SK-N-SH (cell line): ENCODE measurements at regions not wholly inside any gene's neighbourhood (a gene's known extent, or its start where the extent isn't known, plus 50 kb on each side); places are given as distances from the start of the nearest gene placed in this dataset.

Source experiments
- CTCF ChIA-PET: fragments of 300-600, 350-600 bp; formaldehyde crosslinking; extraction: SDS; loops from one replicate; lab custom pipeline; 2021; lab: Yijun Ruan, JAX
- POLR2A ChIA-PET: fragments of 350-600 bp; sonication (Branson Sonifier 250); formaldehyde crosslinking; extraction: SDS; loops from one replicate; lab custom pipeline; 2020; ENCODE audit warnings: antibody characterized with exemption, inconsistent platforms; lab: Yijun Ruan, JAX
- DNase-seq: peaks from one replicate; pipeline ENCODE4 v3.0.0; 2012
- H2AFZ ChIP-seq: fragments of 200-600 bp; sonication (generic); 2 replicates; pipeline ENCODE4 v1.8.1; 2016; ENCODE audit warnings: antibody characterized with exemption, mild to moderate bottlenecking, low read depth
- H3F3A ChIP-seq: fragments of 200-600 bp; sonication (generic); replicated peaks from 2 replicates; pipeline ENCODE3; 2016; ENCODE audit warnings: antibody characterized with exemption, mild to moderate bottlenecking; ENCODE audit not compliant: insufficient read depth
- H3K27ac ChIP-seq, 2 experiments: fragments of 200-500 bp in 1 of 2; fragments of 200-600 bp in 1 of 2; sonication (Bioruptor generic) in 1 of 2; sonication (generic), shearing (Covaris generic) in 1 of 2; 2 replicates each; pipeline versions ENCODE4 v1.5.1 to v1.6.1; 2014 to 2016; ENCODE audit warnings: low read depth in 2 of 2, inconsistent platforms in 1 of 2, low read length in 1 of 2, mild to moderate bottlenecking in 1 of 2, mixed read lengths in 1 of 2
- H3K27me3 ChIP-seq: fragments of 200-600 bp; sonication (generic), shearing (Covaris generic); 2 replicates; pipeline ENCODE4 v1.6.1; 2016; ENCODE audit warnings: mixed run types; ENCODE audit not compliant: insufficient read depth
- H3K36me3 ChIP-seq, 2 experiments: fragments of 200-500 bp in 1 of 2; fragments of 200-600 bp in 1 of 2; sonication (Bioruptor generic) in 1 of 2; sonication (generic) in 1 of 2; replicated peaks in 1 of 2; 2 replicates each; pipeline versions ENCODE3 to v1.5.1; 2014 to 2016; ENCODE audit warnings: low read length in 1 of 2, mild to moderate bottlenecking in 1 of 2; ENCODE audit not compliant: insufficient read depth in 2 of 2, control insufficient read depth in 1 of 2
- H3K4me1 ChIP-seq, 2 experiments: fragments of 200-500 bp in 1 of 2; fragments of 200-600 bp in 1 of 2; sonication (Bioruptor generic) in 1 of 2; sonication (generic), shearing (Covaris generic) in 1 of 2; 2 replicates each; pipeline versions ENCODE4 v1.5.1 to v1.6.1; 2014 to 2016; ENCODE audit warnings: low read depth in 1 of 2, low read length in 1 of 2, mixed run types in 1 of 2; ENCODE audit not compliant: insufficient read depth in 2 of 2, control insufficient read depth in 1 of 2
- H3K4me2 ChIP-seq: fragments of 200-600 bp; sonication (generic), shearing (Covaris generic); 2 replicates; pipeline ENCODE4 v1.6.1; 2017; ENCODE audit warnings: mixed run types
- H3K4me3 ChIP-seq, 2 experiments: fragments of 200-500 bp in 1 of 2; fragments of 200-600 bp in 1 of 2; sonication (Bioruptor generic) in 1 of 2; sonication (generic), shearing (Covaris generic) in 1 of 2; 2 replicates each; pipeline versions ENCODE4 v1.5.1 to v1.8.1; 2014 to 2016; ENCODE audit warnings: low read depth in 2 of 2, inconsistent platforms in 1 of 2, low read length in 1 of 2, mild to moderate bottlenecking in 1 of 2, mixed read lengths in 1 of 2, moderate library complexity in 1 of 2
- H3K79me2 ChIP-seq: fragments of 200-600 bp; sonication (generic); 2 replicates; pipeline ENCODE4 v1.8.1; 2017; ENCODE audit warnings: mild to moderate bottlenecking; ENCODE audit not compliant: insufficient read depth
- H3K9ac ChIP-seq: fragments of 200-600 bp; sonication (generic); 2 replicates; pipeline ENCODE4 v1.6.1; 2017; ENCODE audit warnings: mixed run types
- H3K9me2 ChIP-seq: fragments of 200-600 bp; sonication (generic); 2 replicates; pipeline ENCODE4 v1.6.1; 2017; ENCODE audit warnings: mixed run types
- H3K9me3 ChIP-seq: fragments of 200-600 bp; sonication (generic); 2 replicates; pipeline ENCODE4 v1.6.1; 2017; ENCODE audit warnings: mixed run types, mild to moderate bottlenecking, moderate library complexity
- H4K20me1 ChIP-seq: fragments of 200-600 bp; sonication (generic); 2 replicates; pipeline ENCODE4 v1.6.1; 2017; ENCODE audit warnings: mild to moderate bottlenecking, mixed run types; ENCODE audit not compliant: insufficient read depth
- EP300 ChIP-seq, 2 experiments: IDR thresholded peaks; 2 replicates each; pipeline versions ENCODE4 v1.4.0 to v1.6.1; 2012; ENCODE audit warnings: borderline replicate concordance in 1 of 2, low read depth in 1 of 2, low read length in 1 of 2
- FOSL2 ChIP-seq: IDR thresholded peaks from 2 replicates; pipeline ENCODE4 v1.4.0; 2012; ENCODE audit warnings: low read depth, mild to moderate bottlenecking, moderate library complexity, borderline replicate concordance
- FOXJ3 ChIP-seq: sonication (generic); formaldehyde crosslinking; IDR thresholded peaks from 2 replicates; pipeline ENCODE4 v1.5.1; 2020; ENCODE audit warnings: mild to moderate bottlenecking, missing genetic modification reagents
- FOXM1 ChIP-seq: IDR thresholded peaks from 2 replicates; pipeline ENCODE4 v1.4.0; 2012; ENCODE audit warnings: low read depth, mild to moderate bottlenecking
- GATA2 ChIP-seq: sonication (generic); formaldehyde crosslinking; IDR thresholded peaks from 2 replicates; pipeline ENCODE4 v1.5.0; 2020; ENCODE audit warnings: mild to moderate bottlenecking, missing genetic modification reagents
- MAX ChIP-seq: IDR thresholded peaks from 2 replicates; pipeline ENCODE4 v1.4.0; 2012; ENCODE audit warnings: low read depth
- MEF2A ChIP-seq: IDR thresholded peaks from 2 replicates; pipeline ENCODE4 v1.4.0; 2012; ENCODE audit warnings: low read depth, borderline replicate concordance
- MXI1 ChIP-seq: IDR thresholded peaks from 2 replicates; pipeline ENCODE4 v1.6.1; 2012; ENCODE audit warnings: mild to moderate bottlenecking, low read depth, low read length, improper control_type of control experiment
- NFIC ChIP-seq: IDR thresholded peaks from 2 replicates; pipeline ENCODE4 v1.4.0; 2012; ENCODE audit warnings: borderline replicate concordance
- NRF1 ChIP-seq: IDR thresholded peaks from 2 replicates; pipeline ENCODE4 v1.6.1; 2012; ENCODE audit warnings: low read depth, mild to moderate bottlenecking, low read length
- RCOR1 ChIP-seq: fragments of 150-350 bp; IDR thresholded peaks from 2 replicates; pipeline ENCODE4 v1.6.1; 2017; ENCODE audit warnings: antibody characterized with exemption, low read length
- REST ChIP-seq: IDR thresholded peaks from 2 replicates; pipeline ENCODE4 v1.6.1; 2012; ENCODE audit warnings: mild to moderate bottlenecking, low read depth, low read length, moderate library complexity
- SMC3 ChIP-seq: IDR thresholded peaks from 2 replicates; pipeline ENCODE4 v1.6.1; 2012; ENCODE audit warnings: low read depth, low read length, improper control_type of control experiment
- ZBTB33 ChIP-seq: IDR thresholded peaks from 2 replicates; pipeline ENCODE4 v1.4.0; 2012; ENCODE audit warnings: low read depth, borderline replicate concordance
- WGBS: methylation state at CpG from one replicate; pipeline ENCODE4 v1.1.6; 2017; ENCODE audit warnings: low lambda C conversion rate; 5-methylcytosine and 5-hydroxymethylcytosine counted together

GRCh38 chr7:41809116-41809515 is 106.2 kb upstream of the INHBA start (continued):
- TF ChIP-seq SMC3, result no peak

- H3K9me3 ChIP-seq, result no peaks in the 10 kb centered on the region
- H3F3A ChIP-seq, result peaks cover 4% of the 10 kb centered on the region
- no peak overlapping the region for H2AFZ ChIP-seq
- H3K9ac ChIP-seq, result no peak overlapping the region
- H3K27me3 ChIP-seq, result no peaks in the 10 kb centered on the region
- no peak overlapping the region for H3K27ac ChIP-seq
- no peaks in the 10 kb centered on the region for H3K9me2 ChIP-seq
- ChIA-PET POLR2A (no interaction called here), CTCF (no interaction called here)
- DNase-seq, result no peak
- WGBS, result 74% methylated on average over 3 of the region's 3 CpGs
- H3K36me3 ChIP-seq, result no peaks in the 10 kb centered on the region
- no peak overlapping the region for H3K4me3 ChIP-seq
- H4K20me1 ChIP-seq, result no peaks in the 10 kb centered on the region
- no peaks in the 10 kb centered on the region for H3K79me2 ChIP-seq
- TF ChIP-seq GATA2, result no peak
- no peak for TF ChIP-seq NRF1
- TF ChIP-seq FOXJ3, result no peak
- no peak for TF ChIP-seq NFIC
- no peak for TF ChIP-seq MAX
- no peak for TF ChIP-seq MEF2A
- no peak for TF ChIP-seq MXI1
- no peak for TF ChIP-seq RCOR1
- TF ChIP-seq FOSL2, result no peak
- no peak for TF ChIP-seq ZBTB33
- TF ChIP-seq REST, result no peak
- TF ChIP-seq EP300 (IDR thresholded peaks at IDR 0.05; ENCODE audit: borderline replicate concordance in 1 of 2, low read depth in 1 of 2, low read length in 1 of 2), result no peak
- no peak for TF ChIP-seq FOXM1
- H3K4me1 ChIP-seq, result no peaks in the 10 kb centered on the region
- no peak overlapping the region for H3K4me2 ChIP-seq
These were observed 105.7 kb upstream of the INHBA start for GRCh38 chr7:41808541-41808940.
